ENCODE measurements at regions not wholly inside any gene's neighbourhood (a gene's known extent, or its start where the extent isn't known, plus 50 kb on each side); places are given as distances from the start of the nearest gene placed in this dataset.

- DNase-seq (ENCODE audit: extremely low read depth, low read depth) = no peak
- no peak for TF ChIP-seq CTCF (IDR thresholded peaks at IDR 0.05; ENCODE audit: low read depth, low read length)
Measured at GRCh38 chr1:193340331-193340730, 153.9 kb upstream of the B3GALT2 start.

- no peak for TF ChIP-seq CTCF (IDR thresholded peaks at IDR 0.05; ENCODE audit: low read depth, low read length)
- DNase-seq (ENCODE audit: extremely low read depth, low read depth) = no peak
Measured at GRCh38 chr1:193339401-193339800, 153.0 kb upstream of the B3GALT2 start.

- peak; percentile 6 for TF ChIP-seq CTCF (IDR thresholded peaks at IDR 0.05; ENCODE audit: low read depth, low read length)
- no peak for DNase-seq (ENCODE audit: extremely low read depth, low read depth)
Measured at GRCh38 chr1:193338194-193338593, 151.8 kb upstream of the B3GALT2 start.

GRCh38 chr1:193335806-193336428, 149.5 kb upstream of the B3GALT2 start:
- peak; percentile 27 for DNase-seq (ENCODE audit: extremely low read depth, low read depth)
- TF ChIP-seq CTCF (IDR thresholded peaks at IDR 0.05; ENCODE audit: low read depth, low read length) = no peak

GRCh38 chr1:193333166-193333565, 146.8 kb upstream of the B3GALT2 start:
- no peak for DNase-seq (ENCODE audit: extremely low read depth, low read depth)
- no peak for TF ChIP-seq CTCF (IDR thresholded peaks at IDR 0.05; ENCODE audit: low read depth, low read length)

GRCh38 chr1:193326296-193326695, 139.9 kb upstream of the B3GALT2 start:
- DNase-seq (ENCODE audit: extremely low read depth, low read depth) = no peak
- TF ChIP-seq CTCF (IDR thresholded peaks at IDR 0.05; ENCODE audit: low read depth, low read length) = no peak

- no peak for DNase-seq (ENCODE audit: extremely low read depth, low read depth)
- no peak for TF ChIP-seq CTCF (IDR thresholded peaks at IDR 0.05; ENCODE audit: low read depth, low read length)
Measured at GRCh38 chr1:193325771-193326170, 139.4 kb upstream of the B3GALT2 start.
